Iris pigment epithelial cell (primary cell): ENCODE measurements at regions not wholly inside any gene's neighbourhood (a gene's known extent, or its start where the extent isn't known, plus 50 kb on each side); places are given as distances from the start of the nearest gene placed in this dataset.
"Not testable (repeated sequence)": the region's sequence is repeated elsewhere in the genome, so short reads cannot be mapped to it uniquely, and the experiment has no call there.

Experiments
- DNase-seq: peaks from one replicate; pipeline ENCODE4 v3.0.0-alpha.2; 2011; ENCODE audit warnings: low read depth

GRCh38 chr4:179116581-179116980 is 1674.3 kb upstream of the AGA start:
- no peak for DNase-seq

DNA sequence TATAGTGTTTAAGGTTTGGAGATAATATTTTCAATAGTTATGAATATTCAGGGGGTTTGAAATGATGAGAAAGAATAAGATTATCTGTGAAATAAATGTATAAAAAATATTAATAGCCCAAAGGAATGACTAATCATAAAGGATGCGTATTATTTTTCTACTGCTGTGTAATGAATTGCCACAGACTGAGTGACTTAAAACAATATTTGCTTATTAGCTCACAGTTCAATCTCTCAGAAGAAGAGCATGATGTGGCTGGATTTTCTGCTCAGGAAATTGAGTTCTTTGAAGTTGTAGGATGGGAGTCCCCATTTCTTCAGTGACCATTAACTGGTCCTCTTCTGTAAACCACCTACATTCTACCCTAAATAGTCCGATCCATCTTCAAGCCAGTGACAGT is 1680.8 kb upstream of the AGA start:
- DNase-seq: no peak

DNA sequence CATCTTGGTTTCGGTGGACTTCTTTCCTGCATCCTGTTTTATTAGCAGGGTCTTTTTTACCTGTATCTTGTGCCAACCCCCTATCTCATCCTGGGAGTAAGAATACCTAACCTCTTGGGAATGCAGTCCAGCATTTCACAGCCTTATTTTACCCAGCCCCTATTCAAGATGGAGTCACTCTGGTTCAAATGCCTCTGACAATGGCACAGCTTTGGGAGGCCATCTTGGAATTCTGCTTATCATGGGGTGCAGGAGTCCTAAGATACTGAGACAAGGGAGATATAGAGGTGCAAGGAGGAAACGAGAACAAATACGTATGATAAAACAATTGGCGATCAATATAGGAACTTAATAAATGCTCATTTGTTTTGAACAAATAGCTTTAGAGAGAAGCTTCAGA is 1682.2 kb upstream of the AGA start:
- DNase-seq: no peak

GRCh38 chr4:179124957-179125356 is 1682.7 kb upstream of the AGA start:
- no peak for DNase-seq

- no peak for DNase-seq
Observed at GRCh38 chr4:179125870-179126269, 1683.6 kb upstream of the AGA start.

DNA sequence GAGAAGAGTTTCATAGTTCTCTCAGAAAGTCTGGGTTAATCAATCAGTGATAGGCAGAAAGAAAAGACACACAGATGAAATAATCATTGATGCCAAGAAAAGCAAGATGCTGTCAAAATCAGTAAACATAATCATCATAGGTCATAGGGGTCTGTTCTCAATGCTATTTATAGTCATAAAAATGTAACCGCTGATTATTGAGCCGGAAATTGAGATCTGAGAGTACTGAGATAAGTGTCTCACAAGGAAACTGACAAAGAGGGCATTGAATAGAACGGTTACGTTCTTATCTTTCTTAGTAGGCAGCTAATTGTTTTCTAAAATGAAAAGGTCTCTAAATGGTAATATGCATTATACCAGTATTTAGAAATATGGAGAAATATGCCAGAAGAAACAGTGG is 1686.1 kb upstream of the AGA start:
- DNase-seq: no peak

DNA sequence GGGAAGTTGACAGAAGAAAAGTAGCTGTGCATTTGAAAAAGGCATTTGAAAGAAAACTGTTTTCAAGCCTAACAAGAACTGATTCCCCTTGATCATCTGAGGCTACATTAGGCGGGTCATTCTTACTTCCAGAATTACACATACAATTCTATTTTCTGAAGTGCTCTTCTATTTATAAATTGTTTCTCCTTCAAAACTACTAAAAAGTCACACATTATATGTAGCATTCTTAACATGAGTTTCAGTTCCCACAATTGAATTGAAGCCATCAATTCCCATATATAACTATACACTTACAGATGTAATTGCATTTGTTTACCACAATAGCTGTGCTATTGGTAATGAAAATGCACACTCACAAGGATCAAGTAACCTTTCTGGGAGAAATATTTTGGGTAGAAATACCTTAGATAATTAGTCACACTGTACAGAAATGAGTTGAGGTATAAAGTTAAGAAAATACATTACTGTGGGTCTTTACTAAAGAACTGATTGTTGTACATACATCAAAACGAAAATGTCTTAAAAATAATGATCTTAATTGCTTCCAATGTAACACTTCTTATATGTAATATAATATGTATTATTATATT is 1688.0 kb upstream of the AGA start:
- DNase-seq: no peak

DNA sequence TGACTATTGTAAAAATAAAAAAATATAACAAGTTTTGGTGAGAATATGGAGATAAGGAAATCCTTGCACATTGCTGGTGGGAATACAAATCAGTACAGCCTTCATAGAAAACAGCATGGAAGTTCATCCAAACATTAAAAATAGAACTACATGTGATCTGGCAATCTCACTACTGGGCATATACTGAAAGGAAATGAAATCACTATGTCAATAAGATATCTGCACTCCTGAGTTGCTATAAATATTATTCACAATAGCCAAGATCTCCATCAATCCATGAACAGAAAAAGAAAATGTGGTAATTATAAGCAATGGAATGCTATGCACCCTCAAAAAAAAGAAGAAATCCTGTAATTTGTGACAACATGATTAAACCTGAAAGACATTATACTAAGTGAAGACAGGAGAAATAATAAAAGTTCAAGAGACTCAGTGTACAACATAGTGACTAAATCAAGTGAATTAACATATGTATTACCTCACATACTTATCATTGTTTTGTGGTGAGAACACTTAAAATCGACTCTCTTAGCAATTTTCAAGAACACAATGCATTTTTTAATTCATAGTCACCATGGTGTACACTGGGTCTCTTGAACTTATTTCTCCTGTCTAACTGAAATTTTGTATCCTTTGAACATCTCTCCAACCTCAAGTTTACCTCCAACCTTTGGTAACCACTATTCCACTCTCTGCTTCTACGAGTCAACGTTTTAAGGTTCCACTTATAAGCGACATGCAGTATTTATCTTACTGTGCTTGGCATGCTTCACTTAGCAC is 1703.7 kb upstream of the AGA start:
- DNase-seq: peak; percentile 19

DNA sequence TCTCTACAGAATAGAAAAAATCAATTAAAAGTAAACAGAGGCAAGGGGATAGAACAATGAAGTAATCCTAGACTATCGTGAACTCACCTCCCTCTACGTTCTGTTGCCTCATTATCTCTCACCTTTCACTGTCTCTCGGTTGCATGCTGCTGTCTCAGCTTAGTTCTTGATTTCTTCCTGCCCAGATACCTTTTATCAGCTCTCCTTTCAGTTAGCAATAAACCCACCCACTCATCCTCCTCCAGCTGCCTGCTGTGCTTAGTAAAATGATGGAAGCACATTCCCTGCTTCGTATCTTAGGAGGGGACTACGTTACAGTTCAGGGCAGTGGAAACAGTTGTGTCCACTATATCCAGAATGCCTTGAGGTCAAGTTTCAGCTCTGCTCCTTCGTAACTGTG is 1709.5 kb upstream of the AGA start:
- no peak for DNase-seq

- DNase-seq: no peak
Observed at GRCh38 chr4:179163147-179163546, 1720.9 kb upstream of the AGA start.

DNA sequence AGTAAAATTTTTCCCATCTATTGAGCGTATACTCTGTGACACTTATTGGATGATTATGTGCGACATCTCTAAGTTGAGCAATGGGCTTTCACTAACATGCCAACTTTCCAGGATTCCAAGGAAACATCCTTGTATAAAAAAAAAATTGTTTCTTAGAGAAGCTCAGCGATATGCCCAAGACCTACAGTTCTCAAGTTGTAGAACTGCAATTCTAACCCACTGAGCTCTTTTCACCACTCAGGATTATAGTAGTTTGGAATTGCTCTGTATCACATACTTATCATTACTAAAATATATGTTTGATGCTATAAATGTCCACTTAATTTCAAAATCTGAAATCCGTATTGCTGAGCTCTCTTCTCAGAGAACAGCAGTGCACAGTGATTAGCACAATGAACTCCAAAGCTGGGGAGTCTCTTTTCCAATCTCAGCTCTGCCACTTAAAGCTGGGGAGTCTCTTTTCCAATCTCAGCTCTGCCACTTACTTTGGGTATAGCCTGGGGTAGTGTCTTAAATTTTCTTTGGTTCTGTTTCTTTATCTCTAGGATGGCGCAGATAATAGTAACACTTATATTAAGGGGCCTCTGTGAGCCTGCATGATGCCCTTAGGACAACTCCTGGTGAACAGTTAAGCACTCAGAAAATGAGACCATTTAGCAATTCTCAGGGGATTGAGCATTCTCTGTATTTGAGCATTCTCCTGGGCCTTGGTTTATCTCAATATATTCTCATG is 1722.2 kb upstream of the AGA start:
- no peak for DNase-seq

- DNase-seq: no peak
Observed at GRCh38 chr4:179165000-179165738, 1722.9 kb upstream of the AGA start.

- no peak for DNase-seq
Observed at GRCh38 chr4:179165862-179166261, 1723.6 kb upstream of the AGA start.

GRCh38 chr4:179170308-179170707 is 1728.1 kb upstream of the AGA start:
- not testable (repeated sequence) for DNase-seq

- no peak for DNase-seq
Observed at GRCh38 chr4:179182741-179183140, 1740.5 kb upstream of the AGA start.

DNA sequence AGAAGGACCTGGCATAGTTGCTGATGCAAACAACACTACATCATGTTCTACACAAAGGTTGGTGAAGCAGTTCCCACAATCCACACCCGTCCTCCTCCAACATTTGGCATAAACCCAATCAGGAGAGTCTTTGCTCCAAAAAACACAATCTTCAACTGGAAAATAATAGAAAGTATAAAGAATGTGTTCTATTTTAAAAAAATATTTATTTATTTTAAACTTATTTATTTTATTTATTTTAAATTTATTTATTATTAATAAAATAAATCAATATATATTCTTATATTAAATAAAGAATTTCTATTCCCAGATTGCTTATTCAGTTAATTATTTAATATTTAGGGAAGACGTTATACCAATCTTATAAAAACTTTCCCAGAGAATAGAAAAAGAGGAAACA is 1753.7 kb upstream of the AGA start:
- DNase-seq: no peak

DNA sequence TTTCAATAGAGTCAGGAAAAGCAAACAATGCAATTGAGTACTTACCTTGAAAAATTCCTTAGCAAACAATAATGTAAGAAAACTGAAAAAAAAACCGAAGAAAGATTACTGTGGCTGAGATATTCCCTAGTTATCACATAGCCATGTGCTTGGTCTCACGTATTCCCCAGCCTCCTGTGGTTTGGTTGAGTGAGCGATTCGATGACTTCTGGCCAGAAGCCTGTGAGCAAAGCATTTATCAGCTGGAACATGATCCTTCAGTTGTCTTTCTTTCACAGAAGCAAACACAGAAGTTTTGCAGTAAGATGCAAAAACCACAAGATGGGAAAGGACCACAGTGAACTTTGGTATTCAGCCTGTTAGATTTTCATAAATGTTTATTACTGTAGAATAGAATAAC is 1754.3 kb upstream of the AGA start:
- DNase-seq: peak; percentile 29

- DNase-seq: no peak
Observed at GRCh38 chr4:179200681-179201080, 1758.4 kb upstream of the AGA start.

DNA sequence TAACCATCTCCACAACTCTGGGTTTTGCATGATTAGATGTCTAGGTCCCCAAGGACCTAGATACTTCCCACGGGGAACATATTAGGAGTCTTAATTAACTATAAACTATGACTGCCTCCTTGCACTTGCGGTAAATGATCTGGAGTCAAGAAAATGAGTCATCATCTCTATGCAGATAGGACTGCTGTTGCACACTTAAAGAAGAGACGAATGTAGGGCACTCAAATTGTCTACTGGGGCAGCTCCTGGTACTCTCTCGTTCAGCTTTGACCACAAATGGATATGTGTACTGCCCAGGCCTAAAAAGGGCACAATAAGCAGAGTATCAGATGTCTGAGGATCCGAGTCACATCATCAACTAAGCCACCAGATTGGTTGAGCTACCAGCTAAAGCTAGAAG is 1783.4 kb upstream of the AGA start:
- DNase-seq: no peak

DNA sequence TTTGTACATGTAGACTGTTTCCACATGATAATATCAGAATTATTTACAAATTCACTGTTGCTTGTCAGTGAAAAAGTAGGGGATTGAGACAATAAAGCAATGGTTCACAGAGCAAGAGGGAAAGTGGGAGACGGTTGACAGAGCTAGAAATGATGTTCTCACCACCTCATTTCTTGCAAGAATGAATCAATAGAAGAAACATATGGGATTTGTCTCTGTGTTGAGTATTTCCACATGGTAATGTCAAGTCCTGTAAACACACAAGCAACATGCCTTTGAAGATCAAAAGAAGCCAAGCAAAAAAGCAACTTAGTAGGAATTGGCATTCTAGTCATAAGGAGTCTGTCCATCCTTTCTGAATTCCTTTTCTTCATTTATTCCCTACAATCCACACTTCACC is 1806.6 kb upstream of the AGA start:
- no peak for DNase-seq

DNA sequence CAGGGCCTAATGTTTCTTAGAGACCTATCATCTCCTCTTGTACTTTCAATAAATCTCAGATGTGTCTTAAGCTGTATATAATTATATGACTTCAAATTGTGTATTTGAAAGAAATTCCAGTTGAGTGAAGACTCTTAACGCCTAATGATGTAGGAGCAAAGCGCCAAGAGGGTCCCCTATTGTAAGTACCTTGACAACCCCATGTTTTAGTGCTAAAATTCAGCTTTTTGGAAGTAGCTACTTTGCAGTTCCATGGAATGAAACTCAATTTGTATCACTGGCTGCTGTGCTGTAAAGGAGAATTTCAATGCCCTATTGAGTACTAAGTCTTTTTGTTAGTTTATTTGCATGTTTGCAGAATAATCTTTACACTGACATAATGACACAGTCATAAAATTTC is 1826.6 kb upstream of the AGA start:
- DNase-seq: no peak

DNA sequence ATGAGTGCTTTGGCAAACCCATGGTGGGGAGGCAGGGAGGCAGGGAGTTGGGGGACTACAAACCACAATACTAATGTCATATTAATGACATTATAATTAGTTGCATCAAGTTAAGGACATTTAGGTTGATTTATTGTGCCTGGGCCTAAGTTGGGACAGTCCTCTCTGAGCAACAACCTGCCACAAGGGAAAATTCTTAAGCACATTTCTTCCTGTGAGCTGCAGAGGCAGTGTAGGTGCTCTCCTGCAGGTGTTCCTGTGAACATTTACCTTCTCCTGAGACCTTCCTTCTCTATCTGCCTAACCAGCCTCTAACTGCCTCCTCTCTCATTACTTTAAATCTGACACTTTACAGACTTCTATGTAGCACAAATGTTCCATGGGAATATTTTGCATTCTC is 1830.0 kb upstream of the AGA start:
- no peak for DNase-seq

DNA sequence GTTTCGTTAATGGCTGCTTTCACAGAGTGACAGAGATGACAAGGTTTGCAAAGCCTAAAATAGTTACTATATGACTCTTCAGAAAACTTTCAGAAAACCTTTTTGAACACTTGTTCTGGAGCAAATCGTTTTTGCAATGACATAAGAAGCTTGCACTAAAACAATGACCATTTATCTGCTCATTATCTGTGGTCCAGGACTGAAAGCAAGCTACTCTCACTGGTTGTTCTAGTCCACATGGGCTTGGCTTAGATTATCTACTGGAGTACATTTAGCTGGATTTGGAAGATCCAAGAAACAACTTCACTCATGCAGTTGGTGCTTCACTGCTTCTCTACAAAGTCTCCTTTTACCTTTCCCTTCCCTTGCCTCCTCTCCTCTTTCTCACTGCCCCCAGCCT is 1836.4 kb upstream of the AGA start:
- DNase-seq: no peak
